Natural killer cell (primary cell): ENCODE measurements at regions not wholly inside any gene's neighbourhood (a gene's known extent, or its start where the extent isn't known, plus 50 kb on each side); places are given as distances from the start of the nearest gene placed in this dataset.

ENCODE experiments used
- ATAC-seq, 3 donors: fragments of 150-1000 bp in 2 of 3; fragments of 200-7000 bp in 1 of 3; cut with Tn5 transposase; 1 replicate in 1 of 3; 2 replicates in 2 of 3; pipeline ENCODE4 v1.10.0; 2021; ENCODE audit warnings: mild to moderate bottlenecking in 2 of 3, moderate library complexity in 2 of 3
- DNase-seq, 2 donors: peaks; one replicate each; pipeline versions ENCODE4 v3.0.0 to v3.0.0-alpha.2; 2013 to 2021; ENCODE audit warnings: mixed read lengths in 1 of 2
- H3K27ac ChIP-seq: one replicate; pipeline ENCODE4 v1.5.1; 2013; ENCODE audit warnings: mild to moderate bottlenecking, low read length
- H3K27me3 ChIP-seq: one replicate; pipeline ENCODE4 v1.6.1; 2013; ENCODE audit warnings: low read length; ENCODE audit not compliant: control insufficient read depth, insufficient read depth
- H3K36me3 ChIP-seq: one replicate; pipeline ENCODE4 v1.6.1; 2013; ENCODE audit warnings: low read length; ENCODE audit not compliant: control insufficient read depth, insufficient read depth
- H3K4me1 ChIP-seq: one replicate; pipeline ENCODE4 v1.6.1; 2013; ENCODE audit warnings: low read length; ENCODE audit not compliant: control insufficient read depth, insufficient read depth
- H3K4me3 ChIP-seq: one replicate; pipeline ENCODE4 v1.5.1; 2013; ENCODE audit warnings: low read length
- H3K9me3 ChIP-seq: one replicate; pipeline ENCODE4 v1.6.1; 2013; ENCODE audit warnings: low read length; ENCODE audit not compliant: control insufficient read depth, insufficient read depth
- H3K27ac Mint-ChIP-seq, 2 donors: one replicate each; pipeline ENCODE4 v1.8.0; 2022; ENCODE audit warnings: mild to moderate bottlenecking in 2 of 2, mixed read lengths in 2 of 2, moderate library complexity in 1 of 2
- H3K27me3 Mint-ChIP-seq, 2 donors: one replicate each; pipeline ENCODE4 v1.8.0; 2022; ENCODE audit warnings: low read depth in 2 of 2, mixed read lengths in 2 of 2
- H3K36me3 Mint-ChIP-seq: one replicate; pipeline ENCODE4 v1.8.0; 2022; ENCODE audit warnings: mixed read lengths
- H3K4me1 Mint-ChIP-seq, 2 donors: one replicate each; pipeline ENCODE4 v1.8.0; 2022; ENCODE audit warnings: mixed read lengths in 2 of 2
- H3K4me3 Mint-ChIP-seq: one replicate; pipeline ENCODE4 v1.8.0; 2022; ENCODE audit warnings: mild to moderate bottlenecking, moderate library complexity, mixed read lengths
- H3K9me3 Mint-ChIP-seq, 2 donors: one replicate each; pipeline ENCODE4 v1.8.0; 2022; ENCODE audit warnings: mixed read lengths in 2 of 2
- CTCF ChIP-seq: fragments of 200-600 bp; IDR thresholded peaks from one replicate; pipeline ENCODE4 v1.8.0; 2022; ENCODE audit warnings: antibody characterized with exemption
- WGBS: methylation state at CpG from one replicate; pipeline ENCODE4 v1.1.7; 2013; ENCODE audit warnings: missing lambda C conversion rate; ENCODE audit not compliant: insufficient coverage; 5-methylcytosine and 5-hydroxymethylcytosine counted together
- intact Hi-C: fragments of 100-400 bp; cut with micrococcal nuclease; formaldehyde crosslinking; loops from one replicate; pipeline ENCODE4 v1.14.2; 2022

DNA sequence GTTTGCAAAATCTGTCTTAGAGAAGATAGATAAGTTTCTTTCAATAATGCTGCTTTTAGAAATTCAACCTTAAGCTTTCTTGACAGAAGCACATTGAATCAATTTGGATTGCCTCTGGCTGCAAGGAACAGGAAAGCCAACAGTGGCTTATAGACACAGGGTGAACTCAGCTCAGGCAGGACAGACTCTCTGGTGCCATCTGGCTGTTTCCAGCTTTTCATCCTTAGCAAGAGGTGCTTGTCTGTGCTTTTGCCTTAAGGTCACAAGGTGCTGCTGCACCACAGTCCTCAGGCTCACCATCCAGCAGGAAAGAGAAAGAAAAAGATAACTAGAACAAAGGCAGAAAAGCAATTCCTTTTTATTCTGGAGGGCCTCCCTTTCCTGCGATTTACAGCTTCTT, 93.7 kb upstream of the ETS2 start:
- Mint-ChIP-seq H3K9me3 (no peaks in the 10 kb centered on the region), H3K27ac (no peak overlapping the region), H3K4me1 (no peaks in the 10 kb centered on the region), H3K4me3 (no peak overlapping the region), H3K36me3 (no peaks in the 10 kb centered on the region), H3K27me3 (peaks cover 13 to 20% of the 10 kb centered on the region in 2 donors)
- Histone ChIP-seq H3K9me3 (no peaks in the 10 kb centered on the region), H3K27ac (no peak overlapping the region), H3K4me1 (no peaks in the 10 kb centered on the region), H3K36me3 (no peaks in the 10 kb centered on the region), H3K27me3 (no peaks in the 10 kb centered on the region), H3K4me3 (no peak overlapping the region)
- TF ChIP-seq CTCF: no peak
- 100% methylated on average over 1 of the region's 1 CpG for WGBS
- no peak for DNase-seq
- intact Hi-C loops: no loop called here
- ATAC-seq: no peak

- Histone ChIP-seq H3K27me3 (no peaks in the 10 kb centered on the region), H3K4me3 (no peak overlapping the region), H3K4me1 (no peaks in the 10 kb centered on the region), H3K36me3 (no peaks in the 10 kb centered on the region), H3K9me3 (no peaks in the 10 kb centered on the region), H3K27ac (no peak overlapping the region)
- no peaks in the 10 kb centered on the region for H3K9me3 Mint-ChIP-seq
- H3K27ac Mint-ChIP-seq: no peak overlapping the region
- DNase-seq: no peak
- H3K36me3 Mint-ChIP-seq: no peaks in the 10 kb centered on the region
- H3K4me3 Mint-ChIP-seq: no peak overlapping the region
- TF ChIP-seq CTCF: no peak
- peaks cover 16 to 20% of the 10 kb centered on the region in 2 donors for H3K27me3 Mint-ChIP-seq
- no peaks in the 10 kb centered on the region for H3K4me1 Mint-ChIP-seq
- WGBS: 74% methylated on average over 2 of the region's 3 CpGs
- no peak for ATAC-seq
- intact Hi-C loops: no loop called here
These were observed 93.1 kb upstream of the ETS2 start for GRCh38 chr21:38712664-38713063.

- H3K4me1 ChIP-seq: no peaks in the 10 kb centered on the region
- ATAC-seq: no peak
- no peaks in the 10 kb centered on the region for H3K27me3 ChIP-seq
- no peak overlapping the region for H3K4me3 ChIP-seq
- H3K9me3 ChIP-seq: no peaks in the 10 kb centered on the region
- no peak overlapping the region for H3K27ac ChIP-seq
- Mint-ChIP-seq H3K27me3 (peaks cover 16 to 20% of the 10 kb centered on the region in 2 donors), H3K27ac (no peak overlapping the region), H3K4me3 (no peak overlapping the region), H3K4me1 (no peaks in the 10 kb centered on the region), H3K9me3 (no peaks in the 10 kb centered on the region), H3K36me3 (no peaks in the 10 kb centered on the region)
- DNase-seq: no peak
- TF ChIP-seq CTCF: no peak
- intact Hi-C loops: no loop called here
- H3K36me3 ChIP-seq: no peaks in the 10 kb centered on the region
- 85% methylated on average over 2 of the region's 4 CpGs for WGBS
These were observed 91.5 kb upstream of the ETS2 start for GRCh38 chr21:38714039-38714817.

DNA sequence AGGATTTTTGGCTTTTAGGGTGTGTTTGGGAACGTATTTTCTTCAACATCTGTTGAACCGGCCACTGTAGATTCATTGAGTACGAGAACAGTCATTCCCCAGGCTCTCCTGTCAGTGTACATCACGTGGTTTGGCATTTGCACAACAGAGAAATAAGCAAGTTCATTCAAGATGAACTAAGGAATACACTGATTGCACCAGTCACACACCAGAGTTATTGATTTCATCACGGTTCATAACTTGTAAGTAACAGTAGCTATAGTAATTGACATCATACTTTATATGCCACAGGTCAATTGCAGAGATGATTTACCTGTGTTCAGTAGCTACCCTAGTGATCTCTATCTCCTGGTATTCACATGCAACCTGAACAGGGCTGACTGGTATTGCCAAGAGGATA, 90.7 kb upstream of the ETS2 start:
- Mint-ChIP-seq H3K4me1 (no peaks in the 10 kb centered on the region), H3K27me3 (peaks cover 15 to 16% of the 10 kb centered on the region in 2 donors), H3K36me3 (no peaks in the 10 kb centered on the region), H3K27ac (no peak overlapping the region), H3K9me3 (no peaks in the 10 kb centered on the region), H3K4me3 (no peak overlapping the region)
- no peak for TF ChIP-seq CTCF
- no peaks in the 10 kb centered on the region for H3K4me1 ChIP-seq
- no peak overlapping the region for H3K27ac ChIP-seq
- WGBS: 68% methylated on average over 5 of the region's 5 CpGs
- H3K36me3 ChIP-seq: no peaks in the 10 kb centered on the region
- intact Hi-C loops: no loop called here
- no peaks in the 10 kb centered on the region for H3K27me3 ChIP-seq
- no peak overlapping the region for H3K4me3 ChIP-seq
- ATAC-seq (no peak), DNase-seq (no peak)
- H3K9me3 ChIP-seq: no peaks in the 10 kb centered on the region
